SK-N-SH (cell line): ENCODE measurements at regions not wholly inside any gene's neighbourhood (a gene's known extent, or its start where the extent isn't known, plus 50 kb on each side); places are given as distances from the start of the nearest gene placed in this dataset.

Experiments
- CTCF ChIA-PET: fragments of 300-600, 350-600 bp; formaldehyde crosslinking; extraction: SDS; loops from one replicate; lab custom pipeline; 2021; lab: Yijun Ruan, JAX
- POLR2A ChIA-PET: fragments of 350-600 bp; sonication (Branson Sonifier 250); formaldehyde crosslinking; extraction: SDS; loops from one replicate; lab custom pipeline; 2020; ENCODE audit warnings: antibody characterized with exemption, inconsistent platforms; lab: Yijun Ruan, JAX
- DNase-seq: peaks from one replicate; pipeline ENCODE4 v3.0.0; 2012
- H2AFZ ChIP-seq: fragments of 200-600 bp; sonication (generic); 2 replicates; pipeline ENCODE4 v1.8.1; 2016; ENCODE audit warnings: antibody characterized with exemption, mild to moderate bottlenecking, low read depth
- H3F3A ChIP-seq: fragments of 200-600 bp; sonication (generic); replicated peaks from 2 replicates; pipeline ENCODE3; 2016; ENCODE audit warnings: antibody characterized with exemption, mild to moderate bottlenecking; ENCODE audit not compliant: insufficient read depth
- H3K27ac ChIP-seq, 2 experiments: fragments of 200-500 bp in 1 of 2; fragments of 200-600 bp in 1 of 2; sonication (Bioruptor generic) in 1 of 2; sonication (generic), shearing (Covaris generic) in 1 of 2; 2 replicates each; pipeline versions ENCODE4 v1.5.1 to v1.6.1; 2014 to 2016; ENCODE audit warnings: low read depth in 2 of 2, inconsistent platforms in 1 of 2, low read length in 1 of 2, mild to moderate bottlenecking in 1 of 2, mixed read lengths in 1 of 2
- H3K27me3 ChIP-seq: fragments of 200-600 bp; sonication (generic), shearing (Covaris generic); 2 replicates; pipeline ENCODE4 v1.6.1; 2016; ENCODE audit warnings: mixed run types; ENCODE audit not compliant: insufficient read depth
- H3K36me3 ChIP-seq, 2 experiments: fragments of 200-500 bp in 1 of 2; fragments of 200-600 bp in 1 of 2; sonication (Bioruptor generic) in 1 of 2; sonication (generic) in 1 of 2; replicated peaks in 1 of 2; 2 replicates each; pipeline versions ENCODE3 to v1.5.1; 2014 to 2016; ENCODE audit warnings: low read length in 1 of 2, mild to moderate bottlenecking in 1 of 2; ENCODE audit not compliant: insufficient read depth in 2 of 2, control insufficient read depth in 1 of 2
- H3K4me1 ChIP-seq, 2 experiments: fragments of 200-500 bp in 1 of 2; fragments of 200-600 bp in 1 of 2; sonication (Bioruptor generic) in 1 of 2; sonication (generic), shearing (Covaris generic) in 1 of 2; 2 replicates each; pipeline versions ENCODE4 v1.5.1 to v1.6.1; 2014 to 2016; ENCODE audit warnings: low read depth in 1 of 2, low read length in 1 of 2, mixed run types in 1 of 2; ENCODE audit not compliant: insufficient read depth in 2 of 2, control insufficient read depth in 1 of 2
- H3K4me2 ChIP-seq: fragments of 200-600 bp; sonication (generic), shearing (Covaris generic); 2 replicates; pipeline ENCODE4 v1.6.1; 2017; ENCODE audit warnings: mixed run types
- H3K4me3 ChIP-seq, 2 experiments: fragments of 200-500 bp in 1 of 2; fragments of 200-600 bp in 1 of 2; sonication (Bioruptor generic) in 1 of 2; sonication (generic), shearing (Covaris generic) in 1 of 2; 2 replicates each; pipeline versions ENCODE4 v1.5.1 to v1.8.1; 2014 to 2016; ENCODE audit warnings: low read depth in 2 of 2, inconsistent platforms in 1 of 2, low read length in 1 of 2, mild to moderate bottlenecking in 1 of 2, mixed read lengths in 1 of 2, moderate library complexity in 1 of 2
- H3K79me2 ChIP-seq: fragments of 200-600 bp; sonication (generic); 2 replicates; pipeline ENCODE4 v1.8.1; 2017; ENCODE audit warnings: mild to moderate bottlenecking; ENCODE audit not compliant: insufficient read depth
- H3K9ac ChIP-seq: fragments of 200-600 bp; sonication (generic); 2 replicates; pipeline ENCODE4 v1.6.1; 2017; ENCODE audit warnings: mixed run types
- H3K9me2 ChIP-seq: fragments of 200-600 bp; sonication (generic); 2 replicates; pipeline ENCODE4 v1.6.1; 2017; ENCODE audit warnings: mixed run types
- H3K9me3 ChIP-seq: fragments of 200-600 bp; sonication (generic); 2 replicates; pipeline ENCODE4 v1.6.1; 2017; ENCODE audit warnings: mixed run types, mild to moderate bottlenecking, moderate library complexity
- H4K20me1 ChIP-seq: fragments of 200-600 bp; sonication (generic); 2 replicates; pipeline ENCODE4 v1.6.1; 2017; ENCODE audit warnings: mild to moderate bottlenecking, mixed run types; ENCODE audit not compliant: insufficient read depth
- ELF1 ChIP-seq: IDR thresholded peaks from 2 replicates; pipeline ENCODE4 v1.4.0; 2012
- FOSL2 ChIP-seq: IDR thresholded peaks from 2 replicates; pipeline ENCODE4 v1.4.0; 2012; ENCODE audit warnings: low read depth, mild to moderate bottlenecking, moderate library complexity, borderline replicate concordance
- FOXM1 ChIP-seq: IDR thresholded peaks from 2 replicates; pipeline ENCODE4 v1.4.0; 2012; ENCODE audit warnings: low read depth, mild to moderate bottlenecking
- GABPA ChIP-seq: IDR thresholded peaks from 2 replicates; pipeline ENCODE4 v1.4.0; 2012; ENCODE audit warnings: low read depth, mild to moderate bottlenecking
- JUND ChIP-seq: IDR thresholded peaks from 2 replicates; pipeline ENCODE4 v1.4.0; 2012
- MXI1 ChIP-seq: IDR thresholded peaks from 2 replicates; pipeline ENCODE4 v1.6.1; 2012; ENCODE audit warnings: mild to moderate bottlenecking, low read depth, low read length, improper control_type of control experiment
- PBX3 ChIP-seq: IDR thresholded peaks from 2 replicates; pipeline ENCODE4; 2012
- POLR2AphosphoS5 ChIP-seq: IDR thresholded peaks from 2 replicates; pipeline ENCODE4 v1.6.1; 2012; ENCODE audit warnings: low read depth, low read length
- RCOR1 ChIP-seq: fragments of 150-350 bp; IDR thresholded peaks from 2 replicates; pipeline ENCODE4 v1.6.1; 2017; ENCODE audit warnings: antibody characterized with exemption, low read length
- RXRA ChIP-seq: IDR thresholded peaks from 2 replicates; pipeline ENCODE4 v1.4.0; 2012; ENCODE audit warnings: low read depth, mild to moderate bottlenecking, borderline replicate concordance
- SIN3A ChIP-seq: IDR thresholded peaks from 2 replicates; pipeline ENCODE4 v1.6.1; 2012; ENCODE audit warnings: low read depth, mild to moderate bottlenecking, low read length, moderate library complexity, borderline replicate concordance
- TCF12 ChIP-seq: IDR thresholded peaks from 2 replicates; pipeline ENCODE4 v1.4.0; 2012
- TEAD4 ChIP-seq: IDR thresholded peaks from 2 replicates; pipeline ENCODE4 v1.4.0; 2012; ENCODE audit warnings: mild to moderate bottlenecking, borderline replicate concordance; ENCODE audit not compliant: insufficient read depth
- USF1 ChIP-seq: IDR thresholded peaks from 2 replicates; pipeline ENCODE4 v1.4.0; 2012; ENCODE audit warnings: low read depth, borderline replicate concordance
- USF2 ChIP-seq: fragments of 150-350 bp; IDR thresholded peaks from 2 replicates; pipeline ENCODE4 v1.6.1; 2017; ENCODE audit warnings: antibody characterized with exemption, low read length, low read depth, borderline replicate concordance
- WGBS: methylation state at CpG from one replicate; pipeline ENCODE4 v1.1.6; 2017; ENCODE audit warnings: low lambda C conversion rate; 5-methylcytosine and 5-hydroxymethylcytosine counted together
- TF ChIP-seq, protein P1 (sequence below): fragments of 150-350 bp; IDR thresholded peaks from 2 replicates; pipeline ENCODE4 v1.6.1; 2016; ENCODE audit warnings: mild to moderate bottlenecking, low read depth, low read length

DNA sequence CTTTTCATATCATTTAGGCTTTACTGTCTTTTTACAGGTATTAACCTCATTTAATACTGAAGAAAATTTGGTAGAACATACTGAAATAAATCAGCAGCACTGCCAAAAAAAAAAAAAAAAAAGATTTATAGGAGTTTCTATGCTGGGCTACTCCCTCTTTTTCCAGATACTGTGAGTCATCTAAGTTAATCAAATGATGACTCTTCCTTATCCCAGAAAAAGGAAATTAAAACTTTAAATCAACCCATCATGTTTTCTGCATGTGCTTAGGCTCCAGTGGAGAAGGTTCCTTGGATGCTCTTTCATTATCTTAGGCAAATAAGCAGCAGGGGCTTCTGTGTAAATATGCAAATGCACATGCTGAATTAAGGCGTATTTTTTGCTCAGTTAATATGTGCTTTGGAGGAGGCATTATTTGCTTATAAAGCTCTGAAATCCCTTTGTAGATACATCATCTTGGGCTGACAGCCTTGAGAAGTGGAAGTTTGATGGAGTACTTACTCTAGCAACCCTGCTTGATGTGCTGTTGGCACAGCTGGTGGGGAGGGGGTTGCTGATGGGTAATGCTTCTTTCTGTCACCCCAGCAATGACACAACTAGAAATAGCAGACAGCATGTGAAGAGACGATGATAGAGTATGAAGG lies 136.1 kb downstream of the C4orf33 start:
- Histone ChIP-seq H3K4me2 (peak overlapping the region; percentile 60; the same call in 1 of the 2 replicates), H3K36me3 (no peaks in the 10 kb centered on the region), H3K4me3 (no peak overlapping the region), H3F3A (peaks cover 8% of the 10 kb centered on the region), H2AFZ (no peak overlapping the region; the same call in 1 of the 2 replicates), H3K27ac (peak overlapping the region; percentile 65 to 87), H3K4me1 (peaks cover 4 to 13% of the 10 kb centered on the region in 2 experiments; a peak in 3 of 4 replicates), H3K9me2 (no peaks in the 10 kb centered on the region), H3K9ac (no peak overlapping the region), H4K20me1 (no peaks in the 10 kb centered on the region), H3K79me2 (no peaks in the 10 kb centered on the region), H3K9me3 (no peaks in the 10 kb centered on the region), H3K27me3 (no peaks in the 10 kb centered on the region)
- CTCF ChIA-PET, result interaction anchor here (1.6 kb wide), 1 partner anchor 369 kb away, joined by 4 read pairs; no protein-coding TSS in a partner anchor
- POLR2A ChIA-PET, result no interaction called here
- TF ChIP-seq, protein P1, sequence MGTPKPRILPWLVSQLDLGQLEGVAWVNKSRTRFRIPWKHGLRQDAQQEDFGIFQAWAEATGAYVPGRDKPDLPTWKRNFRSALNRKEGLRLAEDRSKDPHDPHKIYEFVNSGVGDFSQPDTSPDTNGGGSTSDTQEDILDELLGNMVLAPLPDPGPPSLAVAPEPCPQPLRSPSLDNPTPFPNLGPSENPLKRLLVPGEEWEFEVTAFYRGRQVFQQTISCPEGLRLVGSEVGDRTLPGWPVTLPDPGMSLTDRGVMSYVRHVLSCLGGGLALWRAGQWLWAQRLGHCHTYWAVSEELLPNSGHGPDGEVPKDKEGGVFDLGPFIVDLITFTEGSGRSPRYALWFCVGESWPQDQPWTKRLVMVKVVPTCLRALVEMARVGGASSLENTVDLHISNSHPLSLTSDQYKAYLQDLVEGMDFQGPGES, result no peak
- TF ChIP-seq SIN3A (no peak), FOSL2 (peak; percentile 37; the same call in 1 of the 2 replicates), PBX3 (peak; percentile 37), USF1 (no peak), FOXM1 (no peak), JUND (peak; percentile 55), TCF12 (no peak), USF2 (no peak), MXI1 (no peak), GABPA (no peak), RCOR1 (no peak), RXRA (no peak), POLR2AphosphoS5 (0 out of 2 replicates have a peak, but pooled peaks have one; percentile 15), ELF1 (no peak), TEAD4 (no peak)
- WGBS, result 88% methylated on average over 2 of the region's 2 CpGs
- DNase-seq, result no peak
